Pancreas (tissue), 10 donors: ENCODE measurements at regions not wholly inside any gene's neighbourhood (a gene's known extent, or its start where the extent isn't known, plus 50 kb on each side); places are given as distances from the start of the nearest gene placed in this dataset.
A peak's percentile ranks its signal among the peaks of the same experiment; 100 is the strongest.

Source experiments
- ATAC-seq, 4 donors: fragments of 200-7000 bp; cut with Tn5 transposase; one replicate each; pipeline versions ENCODE4 v1.8.0 to v1.9.1; 2020; ENCODE audit warnings: mild to moderate bottlenecking in 4 of 4, moderate library complexity in 4 of 4
- DNase-seq, 6 donors: peaks; one replicate each; pipeline ENCODE4 v3.0.0-alpha.2; 2020
- FAIRE-seq: peaks from 2 replicates; lab custom pipeline; 2012; peaks lifted over from hg19 to GRCh38; lab: Jason Lieb, UNC
- H3K27ac ChIP-seq, 4 donors: fragments of 200-600 bp; sonication (generic); 1 replicate in 3 of 4; 2 replicates in 1 of 4; pipeline versions ENCODE4 v1.5.0 to v1.8.0; 2020
- H3K27me3 ChIP-seq, 4 donors: fragments of 200-600 bp; one replicate each; pipeline ENCODE4 v1.8.0; 2021
- H3K36me3 ChIP-seq, 3 donors: fragments of 200-600 bp; sonication (generic) in 1 of 3; one replicate each; pipeline versions ENCODE4 v1.5.0 to v1.8.0; 2020 to 2021
- H3K4me1 ChIP-seq, 3 donors: fragments of 200-600 bp; one replicate each; pipeline ENCODE4 v1.8.0; 2021
- H3K4me3 ChIP-seq, 4 donors: fragments of 200-600 bp; sonication (generic) in 2 of 4; one replicate each; pipeline versions ENCODE4 v1.5.0 to v1.8.0; 2020 to 2021
- H3K9me3 ChIP-seq, 4 donors: fragments of 200-600 bp; one replicate each; pipeline ENCODE4 v1.8.0; 2021
- WGBS, 2 donors: extraction: QIAGEN DNeasy Blood & Tissue Kit; methylation state at CpG; one replicate each; pipeline ENCODE4 v1.1.7; 2013; 5-methylcytosine and 5-hydroxymethylcytosine counted together
- intact Hi-C, 3 donors: fragments of 100-400 bp; cut with DNase I; formaldehyde crosslinking; loops; one replicate each; pipeline versions ENCODE4 v1.11.1 to v1.14.2; 2022
- TF ChIP-seq, protein P1 (sequence below), 4 donors: fragments of 200-600 bp; sonication (generic) in 3 of 4; IDR thresholded peaks; one replicate each; pipeline versions ENCODE4 v1.5.0 to v1.8.0; 2021; ENCODE audit warnings: antibody characterized with exemption in 4 of 4
- donor health status: healthy with polysubstance abuse.
- donor health status: DM: no; HTN: no; CAD: no; lungs with moderate emphysema.
- donor health status: DM: no; HTN: no; CAD: no.
- donor health status: control.
- donor health status: control.
- donor health status: Bipolar disorder and iron deficiency.
- donor health status: DM: yes; HTN: yes; CAD: no.
- donor health status: DM: no; HTN: no; CAD: no.
- donor health status: DM: no; HTN: no; CAD: no.
- donor health status: DM: yes; HTN: yes; CAD: no.

GRCh38 chr1:14304381-14304865 lies 294.1 kb upstream of the KAZN start:
- intact Hi-C loops: no loop called here
- ATAC-seq (peak in 3 of 4 donors; percentile 21 to 51 (median 44)), FAIRE-seq (no peak), DNase-seq (no peak)
- Histone ChIP-seq H3K36me3 (no peaks in the 10 kb centered on the region), H3K9me3 (no peaks in the 10 kb centered on the region), H3K27me3 (no peaks in the 10 kb centered on the region), H3K4me1 (no peaks in the 10 kb centered on the region), H3K4me3 (no peak overlapping the region), H3K27ac (no peak overlapping the region)
- 69 to 75% methylated on average over 7 of the region's 7 CpGs for WGBS, 2 donors
- TF ChIP-seq, protein P1, sequence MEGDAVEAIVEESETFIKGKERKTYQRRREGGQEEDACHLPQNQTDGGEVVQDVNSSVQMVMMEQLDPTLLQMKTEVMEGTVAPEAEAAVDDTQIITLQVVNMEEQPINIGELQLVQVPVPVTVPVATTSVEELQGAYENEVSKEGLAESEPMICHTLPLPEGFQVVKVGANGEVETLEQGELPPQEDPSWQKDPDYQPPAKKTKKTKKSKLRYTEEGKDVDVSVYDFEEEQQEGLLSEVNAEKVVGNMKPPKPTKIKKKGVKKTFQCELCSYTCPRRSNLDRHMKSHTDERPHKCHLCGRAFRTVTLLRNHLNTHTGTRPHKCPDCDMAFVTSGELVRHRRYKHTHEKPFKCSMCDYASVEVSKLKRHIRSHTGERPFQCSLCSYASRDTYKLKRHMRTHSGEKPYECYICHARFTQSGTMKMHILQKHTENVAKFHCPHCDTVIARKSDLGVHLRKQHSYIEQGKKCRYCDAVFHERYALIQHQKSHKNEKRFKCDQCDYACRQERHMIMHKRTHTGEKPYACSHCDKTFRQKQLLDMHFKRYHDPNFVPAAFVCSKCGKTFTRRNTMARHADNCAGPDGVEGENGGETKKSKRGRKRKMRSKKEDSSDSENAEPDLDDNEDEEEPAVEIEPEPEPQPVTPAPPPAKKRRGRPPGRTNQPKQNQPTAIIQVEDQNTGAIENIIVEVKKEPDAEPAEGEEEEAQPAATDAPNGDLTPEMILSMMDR (IDR thresholded peaks at IDR 0.05): no peak

GRCh38 chr1:14308460-14308859 lies 290.0 kb upstream of the KAZN start:
- Histone ChIP-seq H3K4me1 (no peaks in the 10 kb centered on the region), H3K4me3 (no peak overlapping the region), H3K9me3 (no peaks in the 10 kb centered on the region), H3K27me3 (no peaks in the 10 kb centered on the region), H3K36me3 (no peaks in the 10 kb centered on the region), H3K27ac (no peak overlapping the region)
- WGBS, 2 donors: 53 to 60% methylated on average over 2 of the region's 2 CpGs
- DNase-seq (no peak), ATAC-seq (no peak), FAIRE-seq (no peak)
- intact Hi-C loops: no loop called here
- TF ChIP-seq, protein P1 (IDR thresholded peaks at IDR 0.05): no peak

DNA sequence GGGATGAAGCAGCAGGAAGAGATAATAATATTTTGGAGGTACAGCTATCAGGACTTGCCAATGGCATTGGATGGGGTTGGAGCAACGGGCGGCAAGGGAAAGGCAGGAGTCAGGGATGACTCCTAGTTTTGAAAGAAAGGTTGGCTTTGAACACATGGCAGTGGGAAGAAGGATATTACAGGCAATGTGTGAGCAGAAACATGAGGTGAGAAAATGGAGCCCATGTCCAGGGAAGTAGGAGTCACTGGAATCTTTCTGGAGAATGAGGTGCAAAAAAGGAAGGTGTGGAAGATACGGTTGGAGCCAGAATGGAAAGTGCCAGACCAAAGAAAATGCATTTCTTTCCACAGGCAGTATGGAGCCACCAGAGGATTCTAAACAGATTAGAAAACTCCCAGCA lies 288.5 kb upstream of the KAZN start:
- no peak overlapping the region for H3K4me3 ChIP-seq
- no peaks in the 10 kb centered on the region for H3K27me3 ChIP-seq
- no peaks in the 10 kb centered on the region for H3K4me1 ChIP-seq
- FAIRE-seq (no peak), ATAC-seq (no peak), DNase-seq (no peak)
- no peak overlapping the region for H3K27ac ChIP-seq
- no peaks in the 10 kb centered on the region for H3K36me3 ChIP-seq
- H3K9me3 ChIP-seq: no peaks in the 10 kb centered on the region
- intact Hi-C loops: no loop called here
- 79 to 86% methylated on average over 3 of the region's 3 CpGs for WGBS, 2 donors
- TF ChIP-seq, protein P1 (IDR thresholded peaks at IDR 0.05): no peak

GRCh38 chr1:14310476-14310875 lies 288.0 kb upstream of the KAZN start:
- TF ChIP-seq, protein P1 (IDR thresholded peaks at IDR 0.05): no peak
- ATAC-seq (no peak), DNase-seq (no peak), FAIRE-seq (no peak)
- intact Hi-C loops: no loop called here
- H3K4me1 ChIP-seq: no peaks in the 10 kb centered on the region
- H3K4me3 ChIP-seq: no peak overlapping the region
- H3K9me3 ChIP-seq: no peaks in the 10 kb centered on the region
- no peaks in the 10 kb centered on the region for H3K27me3 ChIP-seq
- H3K36me3 ChIP-seq: no peaks in the 10 kb centered on the region
- no peak overlapping the region for H3K27ac ChIP-seq
- WGBS, 2 donors: 80 to 86% methylated on average over 9 of the region's 9 CpGs

DNA sequence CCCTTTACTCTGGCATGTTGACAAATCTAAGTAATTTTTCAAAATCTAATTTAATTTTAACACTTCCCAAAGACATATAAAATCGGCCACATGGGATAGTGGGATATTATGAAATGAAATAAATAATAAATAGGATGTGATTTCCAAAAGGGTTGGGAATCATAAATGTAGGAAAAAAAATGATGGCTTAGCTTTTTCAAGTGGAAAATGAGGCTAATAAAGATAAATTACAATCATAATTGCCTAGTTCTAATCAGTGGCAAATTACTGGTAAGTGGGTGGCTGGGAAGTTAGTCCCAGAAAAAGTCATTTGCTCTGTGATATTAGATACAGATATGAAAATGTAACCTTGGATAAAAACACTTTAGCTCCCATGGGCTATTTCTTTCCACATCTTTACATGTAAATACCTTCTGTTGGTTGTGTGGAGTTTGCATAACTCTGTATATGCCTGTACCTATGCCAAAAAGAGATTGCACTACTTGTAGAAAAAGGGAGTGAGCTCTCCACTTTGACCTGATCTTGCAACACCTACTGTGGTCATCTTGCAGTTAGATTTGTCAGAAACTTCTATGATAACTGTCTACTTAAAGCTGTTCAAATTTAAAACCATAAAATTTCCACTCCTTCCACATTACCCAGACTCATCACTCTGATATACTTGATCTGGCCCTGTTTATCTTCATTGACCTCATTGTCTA lies 284.6 kb upstream of the KAZN start:
- no peak for FAIRE-seq
- no peak overlapping the region for H3K27ac ChIP-seq
- WGBS, 2 donors: 56 to 61% methylated on average over 1 of the region's 1 CpG

More for the DNA sequence above, 284.6 kb upstream of the KAZN start:
- no peak for DNase-seq
- Histone ChIP-seq H3K36me3 (no peaks in the 10 kb centered on the region), H3K27me3 (no peaks in the 10 kb centered on the region), H3K9me3 (no peaks in the 10 kb centered on the region), H3K4me1 (no peaks in the 10 kb centered on the region), H3K4me3 (no peak overlapping the region)
- TF ChIP-seq, protein P1 (IDR thresholded peaks at IDR 0.05): no peak
- intact Hi-C loops: no loop called here
- peak in 1 of 4 donors; percentile 29 for ATAC-seq
